B cell (primary cell): ENCODE measurements at regions not wholly inside any gene's neighbourhood (a gene's known extent, or its start where the extent isn't known, plus 50 kb on each side); places are given as distances from the start of the nearest gene placed in this dataset.

Experiments
- ATAC-seq: fragments of 200-7000 bp; cut with Tn5 transposase; one replicate; pipeline ENCODE4 v1.10.0; 2021; ENCODE audit warnings: low read depth, mild to moderate bottlenecking, moderate number of reproducible peaks, moderate library complexity
- CTCF ChIA-PET: fragments of 350-600 bp; sonication (Branson Sonifier 250); formaldehyde crosslinking; loops from one replicate; lab custom pipeline; 2021; ENCODE audit warnings: antibody characterized with exemption, inconsistent platforms; lab: Charles Lee
- POLR2A ChIA-PET: fragments of 350-600 bp; sonication (Branson Sonifier 250); formaldehyde crosslinking; loops from one replicate; lab custom pipeline; 2021; ENCODE audit warnings: antibody characterized with exemption; lab: Charles Lee
- DNase-seq: peaks from one replicate; pipeline ENCODE4 v3.0.0; 2013
- H2AFZ ChIP-seq: 2 replicates; pipeline ENCODE4 v1.6.1; 2012; ENCODE audit warnings: mild to moderate bottlenecking, low read depth, low read length; ENCODE audit not compliant: insufficient read depth, poor library complexity, severe bottlenecking
- H3K27ac ChIP-seq, 2 donors: 1 replicate in 1 of 2; 2 replicates in 1 of 2; pipeline ENCODE4 v1.5.1; 2012 to 2013; ENCODE audit warnings: low read length in 2 of 2, mild to moderate bottlenecking in 2 of 2, moderate library complexity in 1 of 2
- H3K27me3 ChIP-seq, 4 experiments: fragments of 200-600 bp in 1 of 4; sonication (generic) in 1 of 4; replicated peaks in 1 of 4; 1 replicate in 2 of 4; 2 replicates in 2 of 4; pipeline versions ENCODE4 v1.6.1 to v1.7.0; 2013 to 2016; ENCODE audit warnings: low read length in 3 of 4, mild to moderate bottlenecking in 2 of 4, mixed read lengths in 1 of 4, moderate library complexity in 1 of 4; ENCODE audit not compliant: insufficient read depth in 4 of 4, control insufficient read depth in 3 of 4; ENCODE audit errors: control extremely low read depth in 1 of 4
- H3K36me3 ChIP-seq, 2 experiments: replicated peaks in 1 of 2; 1 replicate in 1 of 2; 2 replicates in 1 of 2; pipeline versions ENCODE4 v1.6.1 to v1.7.1; 2013; ENCODE audit warnings: low read length in 1 of 2; ENCODE audit not compliant: insufficient read depth in 2 of 2, control insufficient read depth in 1 of 2; ENCODE audit errors: control extremely low read depth in 1 of 2, extremely low read depth in 1 of 2
- H3K4me1 ChIP-seq, 2 donors: fragments of 200-600 bp in 1 of 2; sonication (generic) in 1 of 2; 1 replicate in 1 of 2; 2 replicates in 1 of 2; pipeline versions ENCODE4 v1.5.1 to v1.6.1; 2013 to 2017; ENCODE audit warnings: low read length in 2 of 2; ENCODE audit not compliant: control insufficient read depth in 2 of 2, insufficient read depth in 2 of 2
- H3K4me2 ChIP-seq: replicated peaks from 2 replicates; pipeline ENCODE3; 2012; ENCODE audit warnings: mild to moderate bottlenecking, low read depth, low read length; ENCODE audit not compliant: poor library complexity, severe bottlenecking
- H3K4me3 ChIP-seq, 5 experiments: fragments of 200-600 bp in 1 of 5; sonication (generic) in 1 of 5; 1 replicate in 3 of 5; 2 replicates in 2 of 5; pipeline versions ENCODE4 v1.5.1 to v1.7.0; 2011 to 2016; ENCODE audit warnings: low read length in 4 of 5, mild to moderate bottlenecking in 4 of 5, low read depth in 2 of 5, control low read depth in 1 of 5, moderate library complexity in 1 of 5; ENCODE audit not compliant: insufficient read depth in 1 of 5; ENCODE audit errors: control extremely low read depth in 1 of 5, extremely low read depth in 1 of 5
- H3K79me2 ChIP-seq: fragments of 200-600 bp; sonication (generic); one replicate; pipeline ENCODE4 v1.6.0; 2016; ENCODE audit warnings: low read length; ENCODE audit not compliant: control insufficient read depth, insufficient read depth
- H3K9ac ChIP-seq: fragments of 200-600 bp; sonication (generic); 2 replicates; pipeline ENCODE4 v1.6.1; 2017; ENCODE audit warnings: mild to moderate bottlenecking, low read length, moderate library complexity
- H3K9me3 ChIP-seq, 3 donors: one replicate each; pipeline versions ENCODE4 v1.6.1 to v1.7.1; 2013; ENCODE audit warnings: low read length in 2 of 3; ENCODE audit not compliant: control insufficient read depth in 2 of 3, insufficient read depth in 1 of 3; ENCODE audit errors: control extremely low read depth in 1 of 3
- H4K20me1 ChIP-seq: 2 replicates; pipeline ENCODE4 v1.6.0; 2012; ENCODE audit warnings: mild to moderate bottlenecking, low read length; ENCODE audit not compliant: insufficient read depth, control insufficient read depth, poor library complexity, severe bottlenecking
- H3K27ac Mint-ChIP-seq: one replicate; pipeline ENCODE4 v1.8.0; 2021; ENCODE audit warnings: mixed read lengths
- H3K27me3 Mint-ChIP-seq: one replicate; pipeline ENCODE4 v1.8.0; 2021; ENCODE audit warnings: mixed read lengths
- H3K4me1 Mint-ChIP-seq: one replicate; pipeline ENCODE4 v1.8.0; 2021; ENCODE audit warnings: mixed read lengths
- H3K4me3 Mint-ChIP-seq: one replicate; pipeline ENCODE4 v1.8.0; 2021; ENCODE audit warnings: mixed read lengths
- H3K9me3 Mint-ChIP-seq: one replicate; pipeline ENCODE4 v1.8.0; 2022; ENCODE audit warnings: mixed read lengths; ENCODE audit not compliant: insufficient read depth
- CTCF ChIP-seq: fragments of 200-600 bp; IDR thresholded peaks from one replicate; pipeline ENCODE4 v1.8.0; 2022; ENCODE audit warnings: antibody characterized with exemption, mild to moderate bottlenecking
- EZH2 ChIP-seq: IDR thresholded peaks from 2 replicates; pipeline ENCODE4 v1.6.1; 2012; ENCODE audit warnings: borderline replicate concordance, low read depth, mild to moderate bottlenecking, moderate library complexity, low read length; ENCODE audit not compliant: insufficient read depth, poor library complexity, severe bottlenecking
- WGBS: methylation state at CpG from one replicate; pipeline ENCODE4 v1.1.5; 2013; ENCODE audit warnings: missing lambda C conversion rate; ENCODE audit not compliant: insufficient coverage; 5-methylcytosine and 5-hydroxymethylcytosine counted together
- intact Hi-C: fragments of 100-400 bp; cut with micrococcal nuclease; formaldehyde crosslinking; loops from one replicate; pipeline ENCODE4 v1.10.0; 2022

DNA sequence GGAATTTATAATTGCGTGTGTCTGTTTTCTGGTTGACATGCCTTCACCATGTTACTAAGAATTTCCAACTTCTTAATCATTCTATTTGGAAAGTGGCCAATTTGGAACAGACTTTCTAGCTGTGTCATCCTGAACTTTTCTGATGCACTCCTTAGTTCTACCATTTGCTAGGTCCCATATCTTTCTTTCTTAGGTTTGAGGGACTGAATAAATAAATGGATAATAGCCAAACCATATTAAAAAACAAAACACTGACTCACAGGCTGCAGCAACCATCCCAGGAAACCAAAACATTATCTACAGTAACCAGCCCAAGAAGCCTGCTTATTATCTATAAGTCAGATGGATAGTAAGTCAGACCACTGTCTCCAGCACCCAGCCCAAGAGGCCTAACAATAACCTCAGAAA is 57.5 kb upstream of the PLET1 start:
- Histone ChIP-seq H3K27me3 (no peaks in the 10 kb centered on the region), H2AFZ (no peak overlapping the region), H4K20me1 (no peaks in the 10 kb centered on the region), H3K4me1 (no peaks in the 10 kb centered on the region), H3K27ac (no peak overlapping the region), H3K36me3 (no peaks in the 10 kb centered on the region), H3K4me2 (no peak overlapping the region), H3K4me3 (no peak overlapping the region), H3K79me2 (no peaks in the 10 kb centered on the region), H3K9me3 (no peaks in the 10 kb centered on the region), H3K9ac (no peak overlapping the region)
- ChIA-PET POLR2A (no interaction called here), CTCF (no interaction called here)
- H3K27me3 Mint-ChIP-seq = no peaks in the 10 kb centered on the region
- no peak for ATAC-seq
- no peak overlapping the region for H3K4me3 Mint-ChIP-seq
- no peak for DNase-seq
- no peak overlapping the region for H3K27ac Mint-ChIP-seq
- no peaks in the 10 kb centered on the region for H3K9me3 Mint-ChIP-seq
- intact Hi-C loops = no loop called here
- TF ChIP-seq EZH2 (no peak), CTCF (no peak)
- no peaks in the 10 kb centered on the region for H3K4me1 Mint-ChIP-seq
- no CpG with 5 or more reads among the region's 1 CpG for WGBS

- H3K79me2 ChIP-seq = no peaks in the 10 kb centered on the region
- Mint-ChIP-seq H3K27ac (no peak overlapping the region), H3K27me3 (no peaks in the 10 kb centered on the region), H3K9me3 (peaks cover under 1% of the 10 kb centered on the region), H3K4me3 (no peak overlapping the region), H3K4me1 (no peaks in the 10 kb centered on the region)
- no peak overlapping the region for H3K27ac ChIP-seq
- DNase-seq (no peak), ATAC-seq (no peak)
- no peaks in the 10 kb centered on the region for H3K4me1 ChIP-seq
- ChIA-PET POLR2A (no interaction called here), CTCF (no interaction called here)
- H3K9ac ChIP-seq = no peak overlapping the region
- no peaks in the 10 kb centered on the region for H3K36me3 ChIP-seq
- H4K20me1 ChIP-seq = no peaks in the 10 kb centered on the region
- no peak overlapping the region for H3K4me3 ChIP-seq
- 100% methylated on average over 1 of the region's 1 CpG for whole genome bisulfite sequencing
- intact Hi-C loops = no loop called here
- H3K9me3 ChIP-seq = peaks cover 0 to under 1% (median 0%) of the 10 kb centered on the region in 3 donors
- no peak for TF ChIP-seq CTCF
- TF ChIP-seq EZH2 = no peak
- H2AFZ ChIP-seq = no peak overlapping the region
- H3K4me2 ChIP-seq = no peak overlapping the region
- H3K27me3 ChIP-seq = no peaks in the 10 kb centered on the region
These were observed 58.0 kb upstream of the PLET1 start for GRCh38 chr11:112318661-112319060.
